Skin of body (tissue), 1 donor: ENCODE measurements at regions not wholly inside any gene's neighbourhood (a gene's known extent, or its start where the extent isn't known, plus 50 kb on each side); places are given as distances from the start of the nearest gene placed in this dataset.
"Not testable (repeated sequence)": the region's sequence is repeated elsewhere in the genome, so short reads cannot be mapped to it uniquely, and the experiment has no call there.

Experiments used
- DNase-seq: peaks from one replicate; lab custom pipeline; 2025; lab: John Stamatoyannopoulos, UW

- DNase-seq: no peak
Observed at GRCh38 chr10:78207776-78208175, 174.1 kb downstream of the RPS24 start.

GRCh38 chr10:78209970-78210369, 176.3 kb downstream of the RPS24 start:
- DNase-seq: no peak

- DNase-seq: no peak
Observed at GRCh38 chr10:78210548-78210947, 176.9 kb downstream of the RPS24 start.

GRCh38 chr10:78210976-78211375, 177.3 kb downstream of the RPS24 start:
- no peak for DNase-seq

GRCh38 chr10:78211561-78212051, 177.9 kb downstream of the RPS24 start:
- peak; percentile 37 for DNase-seq

GRCh38 chr10:78212060-78212785, 178.6 kb downstream of the RPS24 start:
- DNase-seq: no peak

- DNase-seq: no peak
Observed at GRCh38 chr10:78212786-78213175, 179.1 kb downstream of the RPS24 start.

- no peak for DNase-seq
Observed at GRCh38 chr10:78214955-78215354, 181.3 kb downstream of the RPS24 start.

- peak; percentile 94 for DNase-seq
Observed at GRCh38 chr10:78215645-78216044, 182.0 kb downstream of the RPS24 start.

GRCh38 chr10:78217336-78217735, 183.7 kb downstream of the RPS24 start:
- DNase-seq: no peak

GRCh38 chr10:78218798-78219490, 185.3 kb downstream of the RPS24 start:
- no peak for DNase-seq

GRCh38 chr10:78219568-78219967, 185.9 kb downstream of the RPS24 start:
- not testable (repeated sequence) for DNase-seq

- no peak for DNase-seq
Observed at GRCh38 chr10:78220781-78221180, 187.1 kb downstream of the RPS24 start.

GRCh38 chr10:78222096-78222790, 188.6 kb downstream of the RPS24 start:
- no peak for DNase-seq

GRCh38 chr10:78223088-78223487, 189.4 kb downstream of the RPS24 start:
- no peak for DNase-seq

- DNase-seq: no peak
Observed at GRCh38 chr10:78224602-78225001, 190.9 kb downstream of the RPS24 start.

- DNase-seq: no peak
Observed at GRCh38 chr10:78225594-78225993, 191.9 kb downstream of the RPS24 start.

GRCh38 chr10:78229489-78229888, 195.8 kb downstream of the RPS24 start:
- no peak for DNase-seq

GRCh38 chr10:78229950-78230675, 196.4 kb downstream of the RPS24 start:
- DNase-seq: no peak

GRCh38 chr10:78231327-78231726, 197.7 kb downstream of the RPS24 start:
- DNase-seq: no peak

- DNase-seq: no peak
Observed at GRCh38 chr10:78231939-78232338, 198.3 kb downstream of the RPS24 start.
